GM23338 (cell line): ENCODE measurements at regions not wholly inside any gene's neighbourhood (a gene's known extent, or its start where the extent isn't known, plus 50 kb on each side); places are given as distances from the start of the nearest gene placed in this dataset.

ENCODE experiments used
- ATAC-seq: fragments of 200-7000 bp; cut with Tn5 transposase; 3 replicates; pipeline ENCODE4 v1.9.1; 2020
- DNase-seq: peaks from one replicate; pipeline ENCODE4 v3.0.0-alpha.2; 2015; ENCODE audit warnings: low spot score
- H2AFZ ChIP-seq: fragments of 200-600 bp; sonication (generic); 2 replicates; pipeline ENCODE4 v1.8.0; 2016; ENCODE audit warnings: antibody characterized with exemption, mild to moderate bottlenecking, moderate library complexity
- H3F3A ChIP-seq: fragments of 200-600 bp; sonication (generic); replicated peaks from 2 replicates; pipeline ENCODE4 v1.8.0; 2017; ENCODE audit warnings: antibody characterized with exemption, mixed run types, low read depth
- H3K27ac ChIP-seq: fragments of 200-600 bp; sonication (generic); 2 replicates; pipeline ENCODE4 v1.6.1; 2016; ENCODE audit warnings: low read depth
- H3K27me3 ChIP-seq: fragments of 200-600 bp; sonication (generic); 2 replicates; pipeline ENCODE4 v1.8.0; 2016; ENCODE audit warnings: mild to moderate bottlenecking, mixed run types, moderate library complexity; ENCODE audit not compliant: insufficient read depth
- H3K36me3 ChIP-seq: fragments of 200-600 bp; sonication (generic); 2 replicates; pipeline ENCODE4 v1.8.0; 2016; ENCODE audit warnings: mild to moderate bottlenecking; ENCODE audit not compliant: insufficient read depth
- H3K4me1 ChIP-seq: fragments of 200-600 bp; sonication (generic); 2 replicates; pipeline ENCODE4 v1.8.0; 2016; ENCODE audit warnings: mild to moderate bottlenecking, moderate library complexity; ENCODE audit not compliant: insufficient read depth
- H3K4me2 ChIP-seq: fragments of 200-600 bp; sonication (generic); 2 replicates; pipeline ENCODE4 v1.7.1; 2017; ENCODE audit warnings: mixed run types
- H3K4me3 ChIP-seq: fragments of 200-600 bp; sonication (generic); 2 replicates; pipeline ENCODE4 v1.6.1; 2016; ENCODE audit warnings: mixed run types
- H3K79me2 ChIP-seq: fragments of 200-600 bp; sonication (generic); replicated peaks from 2 replicates; pipeline ENCODE4 v1.8.0; 2017; ENCODE audit warnings: mild to moderate bottlenecking; ENCODE audit not compliant: insufficient read depth
- H3K9me2 ChIP-seq: fragments of 200-600 bp; sonication (generic); 2 replicates; pipeline ENCODE4 v1.8.0; 2017; ENCODE audit not compliant: insufficient read depth
- H4K20me1 ChIP-seq: fragments of 200-600 bp; sonication (generic); replicated peaks from 2 replicates; pipeline ENCODE4 v1.8.0; 2017; ENCODE audit warnings: mild to moderate bottlenecking; ENCODE audit not compliant: insufficient read depth
- H3K27ac Mint-ChIP-seq: 2 replicates; pipeline ENCODE4 v1.8.0; 2020; ENCODE audit warnings: inconsistent platforms, mild to moderate bottlenecking, moderate library complexity, mixed read lengths
- H3K27me3 Mint-ChIP-seq: 3 replicates; pipeline ENCODE4 v1.8.0; 2022; ENCODE audit warnings: low read depth, mild to moderate bottlenecking, moderate library complexity, mixed read lengths, inconsistent platforms; ENCODE audit not compliant: insufficient read depth, poor library complexity
- H3K36me3 Mint-ChIP-seq: 3 replicates; pipeline ENCODE4 v1.8.0; 2021; ENCODE audit warnings: low read depth, mild to moderate bottlenecking, inconsistent platforms, moderate library complexity, mixed read lengths
- H3K4me1 Mint-ChIP-seq: 3 replicates; pipeline ENCODE4 v1.8.0; 2020; ENCODE audit warnings: mild to moderate bottlenecking, inconsistent platforms, mixed read lengths
- H3K4me3 Mint-ChIP-seq: 3 replicates; pipeline ENCODE4 v1.8.0; 2021; ENCODE audit warnings: moderate library complexity, mild to moderate bottlenecking, inconsistent platforms, mixed read lengths
- H3K9me3 Mint-ChIP-seq: 3 replicates; pipeline ENCODE4 v1.8.0; 2020; ENCODE audit warnings: moderate library complexity, mild to moderate bottlenecking, inconsistent platforms, mixed read lengths
- CREB1 ChIP-seq: fragments of 250-450 bp; sonication (Bioruptor Pico); IDR thresholded peaks from 2 replicates; pipeline ENCODE4 v1.5.0; 2020; ENCODE audit warnings: low read depth, mild to moderate bottlenecking, moderate library complexity
- EZH2 ChIP-seq: fragments of 200-600 bp; sonication (generic); IDR thresholded peaks from one replicate; pipeline ENCODE4 v1.8.0; 2017; ENCODE audit warnings: antibody characterized with exemption, mild to moderate bottlenecking, low read depth; ENCODE audit not compliant: unreplicated experiment
- EZH2phosphoT487 ChIP-seq: fragments of 200-600 bp; sonication (generic); IDR thresholded peaks from one replicate; pipeline ENCODE4 v1.8.1; 2018; ENCODE audit warnings: antibody characterized with exemption; ENCODE audit not compliant: unreplicated experiment
- JUNB ChIP-seq: IDR thresholded peaks from one replicate; pipeline ENCODE4 v1.6.1; 2016; ENCODE audit warnings: antibody characterized with exemption; ENCODE audit not compliant: unreplicated experiment
- NANOG ChIP-seq: IDR thresholded peaks from 2 replicates; pipeline ENCODE4 v1.6.1; 2016; ENCODE audit warnings: antibody characterized with exemption, borderline replicate concordance
- POLR2AphosphoS5 ChIP-seq: IDR thresholded peaks from 2 replicates; pipeline ENCODE4 v1.6.1; 2016; ENCODE audit warnings: antibody characterized with exemption, low read depth
- REST ChIP-seq: IDR thresholded peaks from one replicate; pipeline ENCODE4 v1.6.1; 2018; ENCODE audit warnings: antibody characterized with exemption; ENCODE audit not compliant: unreplicated experiment
- STAT1 ChIP-seq: IDR thresholded peaks from one replicate; pipeline ENCODE4 v1.6.1; 2016; ENCODE audit warnings: antibody characterized with exemption; ENCODE audit not compliant: unreplicated experiment
- ZNF114 ChIP-seq: fragments of 250-450 bp; sonication (Bioruptor Pico); IDR thresholded peaks from 2 replicates; pipeline ENCODE4 v1.5.0; 2020; ENCODE audit warnings: mild to moderate bottlenecking, moderate library complexity
- ZNF331 ChIP-seq: fragments of 250-450 bp; sonication (Bioruptor Pico); IDR thresholded peaks from 2 replicates; pipeline ENCODE4 v1.5.0; 2020; ENCODE audit warnings: low read depth, mild to moderate bottlenecking, moderate library complexity
- TF ChIP-seq, protein P1 (sequence below): fragments of 250-450 bp; sonication (Bioruptor Pico); IDR thresholded peaks from 2 replicates; pipeline ENCODE4 v1.5.0; 2020; ENCODE audit warnings: mild to moderate bottlenecking, moderate library complexity
- TF ChIP-seq, protein P2 (sequence below): IDR thresholded peaks from 2 replicates; pipeline ENCODE4 v1.6.1; 2016; ENCODE audit warnings: antibody characterized with exemption
- TF ChIP-seq, protein P3 (sequence below), 2 experiments: fragments of 200-600 bp in 1 of 2; sonication (generic) in 1 of 2; conservative IDR thresholded peaks; 2 replicates each; pipeline versions ENCODE4 v1.5.1 to v1.6.1; 2016 to 2017; ENCODE audit warnings: antibody characterized with exemption in 2 of 2, low read depth in 2 of 2, mild to moderate bottlenecking in 2 of 2, moderate library complexity in 1 of 2

DNA sequence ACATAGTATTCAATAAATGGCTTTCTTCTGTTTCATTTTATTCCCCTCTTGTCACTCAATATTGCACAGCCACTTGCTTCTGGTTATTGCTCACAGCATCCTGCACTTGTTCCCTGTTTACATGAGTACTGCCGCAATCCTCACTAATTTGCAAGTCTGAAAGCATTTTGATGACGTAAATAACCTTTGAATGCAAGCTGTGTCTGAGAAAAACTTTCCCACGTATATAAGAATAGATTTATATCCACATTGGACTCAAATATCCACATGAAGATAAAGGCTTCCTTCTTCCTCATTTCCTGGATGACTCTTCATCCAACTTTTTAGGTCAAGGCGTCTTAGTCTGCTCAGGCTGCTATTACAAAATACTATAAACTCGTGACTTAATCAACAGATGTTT lies 88.2 kb upstream of the DAP start:
- ATAC-seq, result no peak
- no peak for TF ChIP-seq REST
- no peak for TF ChIP-seq EZH2phosphoT487
- TF ChIP-seq NANOG, result no peak
- TF ChIP-seq, protein P1, sequence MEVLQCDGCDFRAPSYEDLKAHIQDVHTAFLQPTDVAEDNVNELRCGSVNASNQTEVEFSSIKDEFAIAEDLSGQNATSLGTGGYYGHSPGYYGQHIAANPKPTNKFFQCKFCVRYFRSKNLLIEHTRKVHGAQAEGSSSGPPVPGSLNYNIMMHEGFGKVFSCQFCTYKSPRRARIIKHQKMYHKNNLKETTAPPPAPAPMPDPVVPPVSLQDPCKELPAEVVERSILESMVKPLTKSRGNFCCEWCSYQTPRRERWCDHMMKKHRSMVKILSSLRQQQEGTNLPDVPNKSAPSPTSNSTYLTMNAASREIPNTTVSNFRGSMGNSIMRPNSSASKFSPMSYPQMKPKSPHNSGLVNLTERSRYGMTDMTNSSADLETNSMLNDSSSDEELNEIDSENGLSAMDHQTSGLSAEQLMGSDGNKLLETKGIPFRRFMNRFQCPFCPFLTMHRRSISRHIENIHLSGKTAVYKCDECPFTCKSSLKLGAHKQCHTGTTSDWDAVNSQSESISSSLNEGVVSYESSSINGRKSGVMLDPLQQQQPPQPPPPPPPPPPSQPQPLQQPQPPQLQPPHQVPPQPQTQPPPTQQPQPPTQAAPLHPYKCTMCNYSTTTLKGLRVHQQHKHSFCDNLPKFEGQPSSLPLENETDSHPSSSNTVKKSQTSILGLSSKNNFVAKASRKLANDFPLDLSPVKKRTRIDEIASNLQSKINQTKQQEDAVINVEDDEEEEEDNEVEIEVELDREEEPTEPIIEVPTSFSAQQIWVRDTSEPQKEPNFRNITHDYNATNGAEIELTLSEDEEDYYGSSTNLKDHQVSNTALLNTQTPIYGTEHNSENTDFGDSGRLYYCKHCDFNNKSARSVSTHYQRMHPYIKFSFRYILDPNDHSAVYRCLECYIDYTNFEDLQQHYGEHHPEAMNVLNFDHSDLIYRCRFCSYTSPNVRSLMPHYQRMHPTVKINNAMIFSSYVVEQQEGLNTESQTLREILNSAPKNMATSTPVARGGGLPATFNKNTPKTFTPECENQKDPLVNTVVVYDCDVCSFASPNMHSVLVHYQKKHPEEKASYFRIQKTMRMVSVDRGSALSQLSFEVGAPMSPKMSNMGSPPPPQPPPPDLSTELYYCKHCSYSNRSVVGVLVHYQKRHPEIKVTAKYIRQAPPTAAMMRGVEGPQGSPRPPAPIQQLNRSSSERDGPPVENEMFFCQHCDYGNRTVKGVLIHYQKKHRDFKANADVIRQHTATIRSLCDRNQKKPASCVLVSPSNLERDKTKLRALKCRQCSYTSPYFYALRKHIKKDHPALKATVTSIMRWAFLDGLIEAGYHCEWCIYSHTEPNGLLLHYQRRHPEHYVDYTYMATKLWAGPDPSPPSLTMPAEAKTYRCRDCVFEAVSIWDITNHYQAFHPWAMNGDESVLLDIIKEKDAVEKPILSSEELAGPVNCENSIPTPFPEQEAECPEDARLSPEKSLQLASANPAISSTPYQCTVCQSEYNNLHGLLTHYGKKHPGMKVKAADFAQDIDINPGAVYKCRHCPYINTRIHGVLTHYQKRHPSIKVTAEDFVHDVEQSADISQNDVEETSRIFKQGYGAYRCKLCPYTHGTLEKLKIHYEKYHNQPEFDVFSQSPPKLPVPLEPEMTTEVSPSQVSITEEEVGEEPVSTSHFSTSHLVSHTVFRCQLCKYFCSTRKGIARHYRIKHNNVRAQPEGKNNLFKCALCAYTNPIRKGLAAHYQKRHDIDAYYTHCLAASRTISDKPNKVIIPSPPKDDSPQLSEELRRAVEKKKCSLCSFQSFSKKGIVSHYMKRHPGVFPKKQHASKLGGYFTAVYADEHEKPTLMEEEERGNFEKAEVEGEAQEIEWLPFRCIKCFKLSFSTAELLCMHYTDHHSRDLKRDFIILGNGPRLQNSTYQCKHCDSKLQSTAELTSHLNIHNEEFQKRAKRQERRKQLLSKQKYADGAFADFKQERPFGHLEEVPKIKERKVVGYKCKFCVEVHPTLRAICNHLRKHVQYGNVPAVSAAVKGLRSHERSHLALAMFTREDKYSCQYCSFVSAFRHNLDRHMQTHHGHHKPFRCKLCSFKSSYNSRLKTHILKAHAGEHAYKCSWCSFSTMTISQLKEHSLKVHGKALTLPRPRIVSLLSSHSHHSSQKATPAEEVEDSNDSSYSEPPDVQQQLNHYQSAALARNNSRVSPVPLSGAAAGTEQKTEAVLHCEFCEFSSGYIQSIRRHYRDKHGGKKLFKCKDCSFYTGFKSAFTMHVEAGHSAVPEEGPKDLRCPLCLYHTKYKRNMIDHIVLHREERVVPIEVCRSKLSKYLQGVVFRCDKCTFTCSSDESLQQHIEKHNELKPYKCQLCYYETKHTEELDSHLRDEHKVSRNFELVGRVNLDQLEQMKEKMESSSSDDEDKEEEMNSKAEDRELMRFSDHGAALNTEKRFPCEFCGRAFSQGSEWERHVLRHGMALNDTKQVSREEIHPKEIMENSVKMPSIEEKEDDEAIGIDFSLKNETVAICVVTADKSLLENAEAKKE, result no peak
- TF ChIP-seq EZH2, result no peak
- TF ChIP-seq, protein P2, sequence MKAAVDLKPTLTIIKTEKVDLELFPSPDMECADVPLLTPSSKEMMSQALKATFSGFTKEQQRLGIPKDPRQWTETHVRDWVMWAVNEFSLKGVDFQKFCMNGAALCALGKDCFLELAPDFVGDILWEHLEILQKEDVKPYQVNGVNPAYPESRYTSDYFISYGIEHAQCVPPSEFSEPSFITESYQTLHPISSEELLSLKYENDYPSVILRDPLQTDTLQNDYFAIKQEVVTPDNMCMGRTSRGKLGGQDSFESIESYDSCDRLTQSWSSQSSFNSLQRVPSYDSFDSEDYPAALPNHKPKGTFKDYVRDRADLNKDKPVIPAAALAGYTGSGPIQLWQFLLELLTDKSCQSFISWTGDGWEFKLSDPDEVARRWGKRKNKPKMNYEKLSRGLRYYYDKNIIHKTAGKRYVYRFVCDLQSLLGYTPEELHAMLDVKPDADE, result no peak
- TF ChIP-seq, protein P3, sequence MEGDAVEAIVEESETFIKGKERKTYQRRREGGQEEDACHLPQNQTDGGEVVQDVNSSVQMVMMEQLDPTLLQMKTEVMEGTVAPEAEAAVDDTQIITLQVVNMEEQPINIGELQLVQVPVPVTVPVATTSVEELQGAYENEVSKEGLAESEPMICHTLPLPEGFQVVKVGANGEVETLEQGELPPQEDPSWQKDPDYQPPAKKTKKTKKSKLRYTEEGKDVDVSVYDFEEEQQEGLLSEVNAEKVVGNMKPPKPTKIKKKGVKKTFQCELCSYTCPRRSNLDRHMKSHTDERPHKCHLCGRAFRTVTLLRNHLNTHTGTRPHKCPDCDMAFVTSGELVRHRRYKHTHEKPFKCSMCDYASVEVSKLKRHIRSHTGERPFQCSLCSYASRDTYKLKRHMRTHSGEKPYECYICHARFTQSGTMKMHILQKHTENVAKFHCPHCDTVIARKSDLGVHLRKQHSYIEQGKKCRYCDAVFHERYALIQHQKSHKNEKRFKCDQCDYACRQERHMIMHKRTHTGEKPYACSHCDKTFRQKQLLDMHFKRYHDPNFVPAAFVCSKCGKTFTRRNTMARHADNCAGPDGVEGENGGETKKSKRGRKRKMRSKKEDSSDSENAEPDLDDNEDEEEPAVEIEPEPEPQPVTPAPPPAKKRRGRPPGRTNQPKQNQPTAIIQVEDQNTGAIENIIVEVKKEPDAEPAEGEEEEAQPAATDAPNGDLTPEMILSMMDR (conservative IDR thresholded peaks at IDR 0.05; ENCODE audit: low read depth in 2 of 2), result no peak
- TF ChIP-seq CREB1 (CRISPR knock-in tag), result no peak
- TF ChIP-seq JUNB, result no peak
- TF ChIP-seq ZNF331 (CRISPR knock-in tag), result no peak
- TF ChIP-seq POLR2AphosphoS5, result no peak
- TF ChIP-seq ZNF114 (CRISPR knock-in tag), result no peak
- TF ChIP-seq STAT1, result no peak

More for the DNA sequence above, 88.2 kb upstream of the DAP start:
- H3K4me3 ChIP-seq, result no peak overlapping the region
- no peak overlapping the region for H3K27ac ChIP-seq
- H3K9me2 ChIP-seq, result peaks cover 5% of the 10 kb centered on the region
- H2AFZ ChIP-seq, result no peak overlapping the region
- no peaks in the 10 kb centered on the region for H3K79me2 ChIP-seq
- H3K4me3 Mint-ChIP-seq, result no peak overlapping the region
- H3K4me1 Mint-ChIP-seq, result no peaks in the 10 kb centered on the region
- no peaks in the 10 kb centered on the region for H3K36me3 ChIP-seq
- H4K20me1 ChIP-seq, result no peaks in the 10 kb centered on the region
- H3K9me3 Mint-ChIP-seq, result peaks cover 4% of the 10 kb centered on the region; the same call in 2 of the 3 replicates
- peaks cover 2% of the 10 kb centered on the region for H3K27me3 Mint-ChIP-seq
- no peaks in the 10 kb centered on the region; the same call in 2 of the 3 replicates for H3K36me3 Mint-ChIP-seq
- no peak overlapping the region for H3K27ac Mint-ChIP-seq
- H3K4me2 ChIP-seq, result no peak overlapping the region
- no peak for DNase-seq
- no peaks in the 10 kb centered on the region for H3F3A ChIP-seq
- H3K27me3 ChIP-seq, result no peaks in the 10 kb centered on the region
- no peaks in the 10 kb centered on the region for H3K4me1 ChIP-seq
